ENCODE measurements at regions not wholly inside any gene's neighbourhood (a gene's known extent, or its start where the extent isn't known, plus 50 kb on each side); places are given as distances from the start of the nearest gene placed in this dataset.

GRCh38 chr13:22461854-22462490 is 718.8 kb upstream of the SGCG start:
- DNase-seq (ENCODE audit: low read depth) = no peak
- CTCF ChIA-PET = no interaction called here
- Histone ChIP-seq H3K4me3 (ENCODE audit: low read depth, low read length) (no peak overlapping the region), H3K36me3 (ENCODE audit: control insufficient read depth, insufficient read depth, low read length) (no peaks in the 10 kb centered on the region), H3K27me3 (ENCODE audit: control insufficient read depth, insufficient read depth, low read length) (no peaks in the 10 kb centered on the region)
- no peak for TF ChIP-seq CTCF (IDR thresholded peaks at IDR 0.05; ENCODE audit: insufficient read depth, low read depth, low read length)
- POLR2A ChIA-PET = no interaction called here

GRCh38 chr13:22463089-22463488 is 717.7 kb upstream of the SGCG start:
- ChIA-PET CTCF (interaction anchor here (0.9 kb wide), 1 partner anchor 15 kb away, joined by 4 read pairs; no protein-coding TSS in a partner anchor), POLR2A (no interaction called here)
- Histone ChIP-seq H3K36me3 (ENCODE audit: control insufficient read depth, insufficient read depth, low read length) (no peaks in the 10 kb centered on the region), H3K4me3 (ENCODE audit: low read depth, low read length) (no peak overlapping the region), H3K27me3 (ENCODE audit: control insufficient read depth, insufficient read depth, low read length) (no peaks in the 10 kb centered on the region)
- TF ChIP-seq CTCF (IDR thresholded peaks at IDR 0.05; ENCODE audit: insufficient read depth, low read depth, low read length) = no peak
- DNase-seq (ENCODE audit: low read depth) = no peak

- TF ChIP-seq CTCF (IDR thresholded peaks at IDR 0.05; ENCODE audit: insufficient read depth, low read depth, low read length) = no peak
- no peak for DNase-seq (ENCODE audit: low read depth)
- ChIA-PET POLR2A (no interaction called here), CTCF (no interaction called here)
- H3K4me3 ChIP-seq (ENCODE audit: low read depth, low read length) = no peak overlapping the region
- no peaks in the 10 kb centered on the region for H3K36me3 ChIP-seq (ENCODE audit: control insufficient read depth, insufficient read depth, low read length)
- no peaks in the 10 kb centered on the region for H3K27me3 ChIP-seq (ENCODE audit: control insufficient read depth, insufficient read depth, low read length)
Observed at GRCh38 chr13:22468045-22468444, 712.7 kb upstream of the SGCG start.

- TF ChIP-seq CTCF (IDR thresholded peaks at IDR 0.05; ENCODE audit: insufficient read depth, low read depth, low read length) = no peak
- POLR2A ChIA-PET = no interaction called here
- CTCF ChIA-PET = no interaction called here
- Histone ChIP-seq H3K27me3 (ENCODE audit: control insufficient read depth, insufficient read depth, low read length) (no peaks in the 10 kb centered on the region), H3K4me3 (ENCODE audit: low read depth, low read length) (no peak overlapping the region), H3K36me3 (ENCODE audit: control insufficient read depth, insufficient read depth, low read length) (no peaks in the 10 kb centered on the region)
- DNase-seq (ENCODE audit: low read depth) = no peak
Observed at GRCh38 chr13:22468824-22469223, 712.0 kb upstream of the SGCG start.

GRCh38 chr13:22469452-22469851 is 711.3 kb upstream of the SGCG start:
- Histone ChIP-seq H3K36me3 (ENCODE audit: control insufficient read depth, insufficient read depth, low read length) (no peaks in the 10 kb centered on the region), H3K27me3 (ENCODE audit: control insufficient read depth, insufficient read depth, low read length) (no peaks in the 10 kb centered on the region), H3K4me3 (ENCODE audit: low read depth, low read length) (no peak overlapping the region)
- ChIA-PET POLR2A (no interaction called here), CTCF (no interaction called here)
- no peak for DNase-seq (ENCODE audit: low read depth)
- no peak for TF ChIP-seq CTCF (IDR thresholded peaks at IDR 0.05; ENCODE audit: insufficient read depth, low read depth, low read length)

All from BJ (cell line).